HEK293 (cell line): ENCODE measurements at regions not wholly inside any gene's neighbourhood (a gene's known extent, or its start where the extent isn't known, plus 50 kb on each side); places are given as distances from the start of the nearest gene placed in this dataset.

Experiments used
- KLF16 ChIP-seq: fragments of 450-650 bp; formaldehyde crosslinking; IDR thresholded peaks from 2 replicates; pipeline ENCODE4 v1.5.1; 2017; ENCODE audit warnings: missing biosample characterization, missing genetic modification characterization
- ZBTB21 ChIP-seq: fragments of 450-650 bp; formaldehyde crosslinking; IDR thresholded peaks from 2 replicates; pipeline ENCODE4 v1.5.1; 2017; ENCODE audit warnings: missing biosample characterization, missing genetic modification characterization
- ZNF114 ChIP-seq: fragments of 450-650 bp; formaldehyde crosslinking; IDR thresholded peaks from 2 replicates; pipeline ENCODE4 v1.5.0; 2017; ENCODE audit warnings: missing biosample characterization, missing genetic modification characterization
- ZNF239 ChIP-seq: fragments of 450-650 bp; formaldehyde crosslinking; IDR thresholded peaks from 2 replicates; pipeline ENCODE4 v1.5.1; 2016; ENCODE audit warnings: missing biosample characterization, missing genetic modification characterization
- ZNF274 ChIP-seq, 2 experiments: fragments of 200-500 bp in 1 of 2; fragments of 450-650 bp in 1 of 2; sonication (Bioruptor generic) in 1 of 2; formaldehyde crosslinking in 1 of 2; IDR thresholded peaks; 2 replicates each; pipeline versions ENCODE4 v1.5.1 to v1.6.1; 2014 to 2016; ENCODE audit warnings: borderline replicate concordance in 1 of 2, inconsistent platforms in 1 of 2, low read length in 1 of 2, missing biosample characterization in 1 of 2, missing genetic modification characterization in 1 of 2
- ZNF324 ChIP-seq: fragments of 450-650 bp; formaldehyde crosslinking; IDR thresholded peaks from 2 replicates; pipeline ENCODE4 v1.5.1; 2016; ENCODE audit warnings: missing biosample characterization, missing genetic modification characterization
- ZNF335 ChIP-seq: fragments of 450-650 bp; formaldehyde crosslinking; conservative IDR thresholded peaks from 2 replicates; pipeline ENCODE4 v1.5.1; 2016; ENCODE audit warnings: missing biosample characterization, missing genetic modification characterization
- ZNF449 ChIP-seq: fragments of 450-650 bp; formaldehyde crosslinking; IDR thresholded peaks from 2 replicates; pipeline ENCODE4 v1.5.1; 2017; ENCODE audit warnings: missing biosample characterization, mild to moderate bottlenecking, missing genetic modification characterization, moderate library complexity
- ZNF501 ChIP-seq: fragments of 450-650 bp; formaldehyde crosslinking; IDR thresholded peaks from 2 replicates; pipeline ENCODE4 v1.5.1; 2016; ENCODE audit warnings: missing biosample characterization, missing genetic modification characterization
- ZNF558 ChIP-seq: fragments of 450-650 bp; formaldehyde crosslinking; IDR thresholded peaks from 2 replicates; pipeline ENCODE4 v1.5.1; 2016; ENCODE audit warnings: missing biosample characterization, missing genetic modification characterization
- ZNF571 ChIP-seq: fragments of 450-650 bp; formaldehyde crosslinking; IDR thresholded peaks from 2 replicates; pipeline ENCODE4 v1.5.0; 2017; ENCODE audit warnings: missing biosample characterization, missing genetic modification characterization
- ZNF610 ChIP-seq: fragments of 450-650 bp; formaldehyde crosslinking; IDR thresholded peaks from 2 replicates; pipeline ENCODE4 v1.5.1; 2016; ENCODE audit warnings: missing biosample characterization, missing genetic modification characterization, borderline replicate concordance
- ZNF664 ChIP-seq: fragments of 450-650 bp; formaldehyde crosslinking; IDR thresholded peaks from 2 replicates; pipeline ENCODE4 v1.5.1; 2016; ENCODE audit warnings: missing biosample characterization, missing genetic modification characterization
- TF ChIP-seq, protein P1 (sequence below): fragments of 450-650 bp; formaldehyde crosslinking; IDR thresholded peaks from 2 replicates; pipeline ENCODE4 v1.5.1; 2016; ENCODE audit warnings: missing biosample characterization, missing genetic modification characterization

- TF ChIP-seq, protein P1, sequence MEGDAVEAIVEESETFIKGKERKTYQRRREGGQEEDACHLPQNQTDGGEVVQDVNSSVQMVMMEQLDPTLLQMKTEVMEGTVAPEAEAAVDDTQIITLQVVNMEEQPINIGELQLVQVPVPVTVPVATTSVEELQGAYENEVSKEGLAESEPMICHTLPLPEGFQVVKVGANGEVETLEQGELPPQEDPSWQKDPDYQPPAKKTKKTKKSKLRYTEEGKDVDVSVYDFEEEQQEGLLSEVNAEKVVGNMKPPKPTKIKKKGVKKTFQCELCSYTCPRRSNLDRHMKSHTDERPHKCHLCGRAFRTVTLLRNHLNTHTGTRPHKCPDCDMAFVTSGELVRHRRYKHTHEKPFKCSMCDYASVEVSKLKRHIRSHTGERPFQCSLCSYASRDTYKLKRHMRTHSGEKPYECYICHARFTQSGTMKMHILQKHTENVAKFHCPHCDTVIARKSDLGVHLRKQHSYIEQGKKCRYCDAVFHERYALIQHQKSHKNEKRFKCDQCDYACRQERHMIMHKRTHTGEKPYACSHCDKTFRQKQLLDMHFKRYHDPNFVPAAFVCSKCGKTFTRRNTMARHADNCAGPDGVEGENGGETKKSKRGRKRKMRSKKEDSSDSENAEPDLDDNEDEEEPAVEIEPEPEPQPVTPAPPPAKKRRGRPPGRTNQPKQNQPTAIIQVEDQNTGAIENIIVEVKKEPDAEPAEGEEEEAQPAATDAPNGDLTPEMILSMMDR (tag by site-specific recombination): no peak
- TF ChIP-seq ZNF239 (tag by site-specific recombination) (no peak), KLF16 (tag by site-specific recombination) (no peak), ZNF558 (tag by site-specific recombination) (no peak), ZNF610 (tag by site-specific recombination) (no peak), ZBTB21 (no peak), ZNF501 (tag by site-specific recombination) (no peak), ZNF114 (tag by site-specific recombination) (no peak), ZNF335 (tag by site-specific recombination) (no peak), ZNF274 (IDR thresholded peaks at IDR 0.05; ENCODE audit: low read length) (no peak), ZNF274 (tag by site-specific recombination; IDR thresholded peaks at IDR 0.05; ENCODE audit: borderline replicate concordance) (no peak), ZNF449 (tag by site-specific recombination) (no peak), ZNF571 (tag by site-specific recombination) (no peak), ZNF324 (tag by site-specific recombination) (no peak), ZNF664 (tag by site-specific recombination) (no peak)
Measured at GRCh38 chr15:66981771-66982170, 83.6 kb upstream of the SMAD3 start.
